ENCODE measurements at regions not wholly inside any gene's neighbourhood (a gene's known extent, or its start where the extent isn't known, plus 50 kb on each side); places are given as distances from the start of the nearest gene placed in this dataset.

DNA sequence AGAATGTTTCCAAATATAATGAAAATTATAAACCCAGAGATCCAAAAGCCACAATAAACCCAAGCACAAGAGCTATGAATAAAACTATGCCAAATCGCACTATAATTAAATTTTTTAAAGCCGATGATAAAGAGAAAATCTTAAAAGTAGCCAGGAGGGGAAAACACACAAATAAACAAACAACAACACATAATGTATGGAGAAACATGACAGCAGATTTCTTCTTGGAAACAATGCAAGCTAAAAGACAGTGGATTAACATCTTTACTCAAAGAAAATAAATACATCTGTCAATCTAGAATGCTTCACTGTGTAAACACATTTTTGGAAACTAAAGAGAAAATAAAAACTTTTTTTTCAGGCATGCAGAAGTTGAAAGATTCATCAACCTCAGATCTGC lies 53.0 kb upstream of the SMOX start:
- no peak for DNase-seq

DNA sequence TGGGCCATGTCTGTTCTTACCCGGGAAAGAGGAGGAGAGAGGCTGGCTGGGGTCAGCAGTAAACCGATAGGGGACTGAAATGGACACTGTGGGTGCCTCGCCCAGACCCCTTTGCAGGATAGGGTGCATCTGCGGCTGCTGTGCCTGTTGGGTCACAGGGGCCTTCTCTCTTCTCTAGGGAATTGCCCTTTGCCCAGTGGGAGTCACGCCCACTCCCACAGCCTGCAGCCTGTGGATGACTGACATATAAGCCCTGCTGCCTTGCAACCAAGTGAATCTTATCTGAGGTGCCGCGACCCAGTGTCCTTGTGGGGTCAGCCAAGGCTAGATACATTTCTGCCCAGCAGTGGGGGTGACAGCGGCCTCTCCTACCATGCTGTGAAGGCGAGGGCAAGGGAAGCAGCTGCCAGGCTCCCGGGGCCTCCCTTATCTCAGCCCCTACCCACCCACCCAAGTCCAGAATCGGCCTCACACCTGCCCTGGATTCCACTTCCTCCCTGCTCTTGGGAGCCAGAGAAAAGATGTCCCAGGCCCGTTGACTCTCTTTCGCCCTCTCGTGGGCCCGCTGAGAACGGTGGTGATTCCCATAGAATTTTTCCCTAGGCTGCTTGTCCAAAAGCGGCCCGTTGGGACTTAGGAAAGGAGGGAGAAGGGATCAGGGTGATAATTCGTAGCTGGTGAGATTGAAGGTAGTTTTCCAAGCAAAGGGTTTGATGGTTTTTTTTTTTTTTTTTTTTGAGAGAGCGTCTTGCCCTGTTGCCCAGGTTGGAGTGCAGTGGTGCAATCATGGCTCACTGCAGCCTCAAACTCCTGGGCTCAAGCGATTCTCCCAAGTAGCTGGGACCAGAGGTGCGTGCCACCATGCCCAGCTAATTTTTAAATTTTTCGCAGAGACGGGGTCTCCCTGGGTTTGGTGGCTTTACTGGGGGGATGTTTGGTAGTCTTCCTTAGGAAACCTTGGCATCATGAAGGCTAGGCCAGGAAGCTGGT lies 56.8 kb upstream of the SMOX start:
- DNase-seq: no peak

GRCh38 chr20:4090756-4091489 lies 57.7 kb upstream of the SMOX start:
- no peak for DNase-seq

GRCh38 chr20:4089756-4090487 lies 58.7 kb upstream of the SMOX start:
- DNase-seq: no peak

DNA sequence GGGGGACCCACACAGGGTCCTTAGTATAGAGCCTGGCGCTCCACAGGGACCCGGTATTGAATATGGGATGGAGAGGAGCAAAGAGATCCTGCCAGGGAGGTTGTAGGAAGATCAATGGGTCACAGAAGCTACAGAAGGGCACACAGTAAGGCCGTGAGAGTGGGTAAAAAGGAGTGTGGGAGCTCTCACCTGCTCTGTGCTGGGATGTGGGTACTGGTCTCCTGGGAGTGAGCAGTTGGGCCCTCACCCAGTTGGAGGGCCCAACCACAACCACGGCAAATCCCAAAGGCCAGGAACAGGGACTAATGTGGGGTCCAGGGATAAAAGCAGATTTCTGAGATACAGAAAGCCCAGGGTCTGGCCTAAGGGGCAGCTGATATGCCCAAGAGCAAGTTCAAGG lies 59.9 kb upstream of the SMOX start:
- DNase-seq: no peak

GRCh38 chr20:4087923-4088322 lies 60.7 kb upstream of the SMOX start:
- no peak for DNase-seq

- DNase-seq: no peak
These were observed 61.6 kb upstream of the SMOX start for GRCh38 chr20:4086771-4087687.

- DNase-seq: no peak
These were observed 63.9 kb upstream of the SMOX start for GRCh38 chr20:4084721-4085120.

- DNase-seq: no peak
These were observed 64.5 kb upstream of the SMOX start for GRCh38 chr20:4084096-4084495.

- DNase-seq: no peak
These were observed 65.3 kb upstream of the SMOX start for GRCh38 chr20:4083098-4083865.

GRCh38 chr20:4082406-4083097 lies 66.1 kb upstream of the SMOX start:
- DNase-seq: no peak

DNA sequence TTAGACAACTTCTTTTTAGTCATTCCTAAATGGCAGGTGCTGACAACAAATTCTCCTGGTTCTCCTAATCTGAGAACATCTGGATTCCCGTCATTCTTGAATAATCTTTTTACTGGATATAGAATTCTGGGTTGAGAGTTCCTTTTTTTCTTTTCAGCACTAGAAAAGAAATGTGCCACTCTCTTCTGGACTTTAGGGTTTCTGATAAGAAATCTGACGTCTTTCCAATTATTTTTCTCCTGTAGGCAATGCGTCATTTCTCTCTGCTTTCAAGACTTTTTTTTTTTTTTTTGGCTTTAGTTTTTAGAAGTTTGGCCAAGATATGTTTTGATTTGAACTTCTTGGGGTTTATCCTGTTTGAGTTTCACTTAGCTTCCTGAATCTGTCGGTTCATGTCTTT lies 66.1 kb upstream of the RNF24 start:
- DNase-seq: no peak

- DNase-seq: peak; percentile 42
These were observed 61.3 kb upstream of the RNF24 start for GRCh38 chr20:4076671-4077070.

GRCh38 chr20:4076033-4076432 lies 60.7 kb upstream of the RNF24 start:
- DNase-seq: no peak

GRCh38 chr20:4074877-4075455 lies 59.6 kb upstream of the RNF24 start:
- no peak for DNase-seq

DNA sequence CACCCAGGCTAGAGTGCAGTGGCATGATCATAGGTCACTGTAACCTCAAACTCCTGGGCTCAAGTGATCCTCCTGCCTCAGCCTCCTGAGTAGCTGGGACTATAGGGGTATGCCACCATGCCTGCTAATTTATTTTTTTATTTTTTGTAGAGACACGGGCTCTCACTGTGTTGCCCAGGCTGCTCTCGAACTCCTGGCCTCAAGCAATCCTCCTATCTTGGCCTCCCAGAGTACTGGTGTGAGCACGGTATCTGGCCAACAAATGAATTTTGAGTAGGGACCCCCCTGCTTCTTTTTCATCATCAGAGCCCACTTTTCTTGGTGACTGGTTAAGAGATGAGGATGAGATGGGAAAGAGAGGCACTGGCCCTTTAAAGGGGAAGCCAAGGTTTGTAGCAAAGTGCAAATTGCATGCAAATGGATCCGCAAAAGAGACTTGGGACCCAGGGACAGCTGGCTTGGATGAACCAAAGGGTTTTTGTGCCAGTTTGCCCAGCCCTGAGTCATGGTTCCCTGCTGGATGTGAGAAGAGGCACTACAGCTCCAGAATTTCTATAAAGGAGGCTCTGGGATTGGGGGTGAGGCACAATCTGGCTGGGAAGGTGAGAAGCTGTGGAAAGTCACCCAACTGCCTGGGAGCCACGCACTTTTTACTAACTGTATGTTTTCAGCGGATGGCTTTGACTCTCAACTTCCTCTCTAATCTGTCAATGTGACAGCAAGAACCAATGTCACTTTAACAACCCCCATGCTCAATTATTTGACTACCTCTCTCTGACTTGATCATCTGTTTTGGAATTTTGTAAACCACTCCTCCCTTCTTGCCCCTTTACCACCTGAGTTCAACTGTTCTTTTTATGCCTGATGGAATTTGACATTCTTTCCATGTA lies 58.7 kb upstream of the RNF24 start:
- DNase-seq: peak; percentile 80

- DNase-seq: no peak
These were observed 55.9 kb upstream of the RNF24 start for GRCh38 chr20:4071178-4071693.

- peak; percentile 69 for DNase-seq
These were observed 55.2 kb upstream of the RNF24 start for GRCh38 chr20:4070323-4071177.

All from NCI-H446 treated with DMSO at 0.1 percent for 48 hours (cell line).